H1 (cell line): ENCODE measurements at regions not wholly inside any gene's neighbourhood (a gene's known extent, or its start where the extent isn't known, plus 50 kb on each side); places are given as distances from the start of the nearest gene placed in this dataset.

Experiments used
- CTCF ChIA-PET: fragments of 300-600 bp; sonication (Branson Sonifier 250); formaldehyde crosslinking; loops from one replicate; lab custom pipeline; 2021; ENCODE audit not compliant: partially characterized antibody; lab: Charles Lee
- POLR2A ChIA-PET: fragments of 300-600 bp; sonication (Branson Sonifier 250); formaldehyde crosslinking; loops from one replicate; lab custom pipeline; 2021; ENCODE audit warnings: inconsistent platforms; ENCODE audit not compliant: partially characterized antibody; lab: Charles Lee
- DNase-seq, 2 experiments: peaks; one replicate each; pipeline versions ENCODE4 v3.0.0 to v3.0.0-alpha.2; 2010 to 2022; ENCODE audit warnings: low spot score in 2 of 2, low read depth in 1 of 2, mixed read lengths in 1 of 2
- FAIRE-seq: peaks from 2 replicates; lab custom pipeline; 2011; peaks lifted over from hg19 to GRCh38; lab: Jason Lieb, UNC
- H2AFZ ChIP-seq: 2 replicates; pipeline ENCODE4 v1.8.1; 2012; ENCODE audit warnings: low read length, inconsistent platforms
- H2AK5ac ChIP-seq: 2 replicates; pipeline ENCODE4 v1.6.1; 2013; ENCODE audit warnings: low read depth, low read length
- H2BK120ac ChIP-seq: replicated peaks from 2 replicates; pipeline ENCODE3; 2013; ENCODE audit warnings: low read depth, low read length, inconsistent platforms
- H2BK12ac ChIP-seq: 2 replicates; pipeline ENCODE4 v1.6.1; 2013; ENCODE audit warnings: low read depth, low read length
- H2BK15ac ChIP-seq: 2 replicates; pipeline ENCODE4 v1.6.1; 2013; ENCODE audit warnings: low read length
- H2BK20ac ChIP-seq: 2 replicates; pipeline ENCODE4 v1.6.1; 2013; ENCODE audit warnings: low read length
- H2BK5ac ChIP-seq: 2 replicates; pipeline ENCODE4 v1.6.1; 2013; ENCODE audit warnings: low read depth, low read length
- H3K14ac ChIP-seq: 2 replicates; pipeline ENCODE4 v1.6.1; 2013; ENCODE audit warnings: inconsistent platforms; ENCODE audit not compliant: insufficient read length
- H3K18ac ChIP-seq: 2 replicates; pipeline ENCODE4 v1.6.1; 2013; ENCODE audit warnings: low read length; ENCODE audit errors: extremely low read depth
- H3K23ac ChIP-seq: 2 replicates; pipeline ENCODE4 v1.6.1; 2013; ENCODE audit warnings: inconsistent platforms; ENCODE audit not compliant: insufficient read length
- H3K23me2 ChIP-seq: 2 replicates; pipeline ENCODE4 v1.6.1; 2013; ENCODE audit warnings: low read depth, low read length
- H3K27ac ChIP-seq: 2 replicates; pipeline ENCODE4 v1.6.1; 2011; ENCODE audit warnings: low read depth, low read length, inconsistent platforms
- H3K27me3 ChIP-seq, 4 experiments: replicated peaks in 1 of 4; 1 replicate in 1 of 4; 2 replicates in 3 of 4; pipeline versions ENCODE4 v1.6.1 to v1.8.1; 2011 to 2013; ENCODE audit warnings: low read length in 3 of 4, mild to moderate bottlenecking in 3 of 4, inconsistent platforms in 2 of 4, mixed read lengths in 2 of 4, moderate library complexity in 1 of 4; ENCODE audit not compliant: control insufficient read depth in 3 of 4, insufficient read depth in 3 of 4; ENCODE audit errors: extremely low read depth in 1 of 4
- H3K36me3 ChIP-seq, 4 experiments: 2 replicates each; pipeline versions ENCODE4 v1.6.1 to v1.8.1; 2011 to 2013; ENCODE audit warnings: mild to moderate bottlenecking in 4 of 4, low read length in 3 of 4, moderate library complexity in 2 of 4, control low read depth in 1 of 4, inconsistent platforms in 1 of 4; ENCODE audit not compliant: insufficient read depth in 4 of 4, control insufficient read depth in 2 of 4
- H3K4ac ChIP-seq: replicated peaks from 2 replicates; pipeline ENCODE3; 2013; ENCODE audit warnings: low read length, low read depth, mixed read lengths, inconsistent platforms; ENCODE audit not compliant: insufficient read length
- H3K4me1 ChIP-seq, 4 experiments: replicated peaks in 1 of 4; 1 replicate in 1 of 4; 2 replicates in 3 of 4; pipeline versions ENCODE4 v1.6.1 to v1.8.1; 2011 to 2013; ENCODE audit warnings: low read length in 3 of 4, inconsistent platforms in 2 of 4, mixed read lengths in 1 of 4; ENCODE audit not compliant: insufficient read depth in 4 of 4, control insufficient read depth in 3 of 4
- H3K4me2 ChIP-seq, 2 experiments: 2 replicates each; pipeline versions ENCODE4 v1.6.1 to v1.8.1; 2011 to 2013; ENCODE audit warnings: low read depth in 2 of 2, low read length in 2 of 2, control low read depth in 1 of 2, inconsistent platforms in 1 of 2, mild to moderate bottlenecking in 1 of 2; ENCODE audit not compliant: insufficient read depth in 1 of 2
- H3K4me3 ChIP-seq, 4 experiments: fragments of 200-600, 300-600 bp in 1 of 4; sonication (generic), shearing (Covaris generic), sonication (Bioruptor Twin) in 1 of 4; 2 replicates each; pipeline versions ENCODE4 v1.5.1 to v1.8.1; 2011 to 2016; ENCODE audit warnings: low read length in 4 of 4, low read depth in 3 of 4, control low read depth in 2 of 4, inconsistent platforms in 2 of 4, mild to moderate bottlenecking in 2 of 4, mixed read lengths in 1 of 4, moderate library complexity in 1 of 4; ENCODE audit not compliant: insufficient read depth in 2 of 4; ENCODE audit errors: extremely low read depth in 1 of 4
- H3K56ac ChIP-seq: replicated peaks from 2 replicates; pipeline ENCODE3; 2013; ENCODE audit warnings: low read depth, mild to moderate bottlenecking, mixed read lengths, low read length, inconsistent platforms; ENCODE audit not compliant: insufficient read length
- H3K79me1 ChIP-seq: 2 replicates; pipeline ENCODE4 v1.6.1; 2013; ENCODE audit warnings: low read depth, low read length, control low read depth
- H3K79me2 ChIP-seq, 2 experiments: 2 replicates each; pipeline versions ENCODE4 v1.6.1 to v1.8.1; 2012 to 2013; ENCODE audit warnings: low read length in 2 of 2, mild to moderate bottlenecking in 2 of 2, inconsistent platforms in 1 of 2; ENCODE audit not compliant: insufficient read depth in 2 of 2, control insufficient read depth in 1 of 2
- H3K9ac ChIP-seq, 4 experiments: replicated peaks in 1 of 4; 1 replicate in 1 of 4; 2 replicates in 3 of 4; pipeline versions ENCODE4 v1.6.1 to v1.8.1; 2011 to 2013; ENCODE audit warnings: low read depth in 3 of 4, low read length in 3 of 4, control low read depth in 2 of 4, mild to moderate bottlenecking in 2 of 4, moderate library complexity in 2 of 4, inconsistent platforms in 1 of 4; ENCODE audit errors: extremely low read depth in 1 of 4
- H3K9me3 ChIP-seq, 2 experiments: 2 replicates each; pipeline versions ENCODE4 v1.6.1 to v1.8.1; 2012 to 2013; ENCODE audit warnings: mild to moderate bottlenecking in 2 of 2, moderate library complexity in 2 of 2, control low read depth in 1 of 2, inconsistent platforms in 1 of 2, low read depth in 1 of 2, low read length in 1 of 2, mixed read lengths in 1 of 2; ENCODE audit not compliant: insufficient read depth in 2 of 2
- H4K20me1 ChIP-seq, 2 experiments: replicated peaks in 1 of 2; 2 replicates each; pipeline versions ENCODE3 to v1.8.1; 2011 to 2013; ENCODE audit warnings: inconsistent platforms in 2 of 2, low read length in 2 of 2, mild to moderate bottlenecking in 1 of 2; ENCODE audit not compliant: insufficient read depth in 2 of 2, control insufficient read depth in 1 of 2
- H4K5ac ChIP-seq: 2 replicates; pipeline ENCODE4 v1.6.1; 2013; ENCODE audit warnings: low read length, low read depth, mixed read lengths, inconsistent platforms; ENCODE audit not compliant: insufficient read length
- H4K8ac ChIP-seq: 2 replicates; pipeline ENCODE4 v1.8.0; 2013; ENCODE audit warnings: mild to moderate bottlenecking, moderate library complexity, low read length, inconsistent platforms; ENCODE audit not compliant: insufficient read depth; ENCODE audit errors: extremely low read depth
- H4K91ac ChIP-seq: replicated peaks from 2 replicates; pipeline ENCODE3; 2013; ENCODE audit warnings: low read length, mixed read lengths, inconsistent platforms; ENCODE audit not compliant: insufficient read length
- CHD1 ChIP-seq: IDR thresholded peaks from 2 replicates; pipeline ENCODE4 v1.6.1; 2012; ENCODE audit warnings: low read depth, low read length, improper control_type of control experiment
- HDAC2 ChIP-seq, 2 experiments: fragments of 300-600 bp in 1 of 2; sonication (generic) in 1 of 2; IDR thresholded peaks; 2 replicates each; pipeline ENCODE4 v1.6.1; 2011 to 2012; ENCODE audit warnings: low read depth in 2 of 2, low read length in 2 of 2, mild to moderate bottlenecking in 2 of 2, moderate library complexity in 2 of 2, borderline replicate concordance in 1 of 2, inconsistent platforms in 1 of 2
- JUN ChIP-seq: IDR thresholded peaks from 2 replicates; pipeline ENCODE4 v1.6.1; 2011; ENCODE audit warnings: low read depth, mild to moderate bottlenecking, improper control_type of control experiment, low read length
- MAX ChIP-seq: IDR thresholded peaks from 2 replicates; pipeline ENCODE4 v1.6.1; 2012; ENCODE audit warnings: inconsistent platforms
- NRF1 ChIP-seq: IDR thresholded peaks from 2 replicates; pipeline ENCODE4 v1.6.1; 2011; ENCODE audit warnings: mild to moderate bottlenecking, low read depth, low read length, improper control_type of control experiment
- TCF12 ChIP-seq: IDR thresholded peaks from 2 replicates; pipeline ENCODE4 v1.6.1; 2011; ENCODE audit warnings: low read depth, mild to moderate bottlenecking, low read length
- whole genome bisulfite sequencing, 2 experiments: shearing (Covaris generic) in 1 of 2; methylation state at CpG; one replicate each; pipeline versions ENCODE4 v1.1.6 to v1.1.7; 2013 to 2015; ENCODE audit warnings: low lambda C conversion rate in 2 of 2, mixed read lengths in 2 of 2, inconsistent platforms in 1 of 2, low coverage in 1 of 2, missing lambda C conversion rate in 1 of 2; ENCODE audit not compliant: insufficient replicate concordance in 2 of 2, insufficient coverage in 1 of 2, insufficient read length in 1 of 2; ENCODE audit errors: extremely low coverage in 1 of 2, missing lambda C conversion rate in 1 of 2; 5-methylcytosine and 5-hydroxymethylcytosine counted together
- TF ChIP-seq, protein P1 (sequence below): IDR thresholded peaks from 2 replicates; pipeline ENCODE4 v1.6.1; 2011; ENCODE audit warnings: low read length, improper control_type of control experiment
- TF ChIP-seq, protein P2 (sequence below): IDR thresholded peaks from 2 replicates; pipeline ENCODE4 v1.6.1; 2012; ENCODE audit warnings: inconsistent platforms

- Histone ChIP-seq H3K23me2 (no peaks in the 10 kb centered on the region), H3K18ac (no peak overlapping the region), H3K4me3 (no peak overlapping the region), H3K4ac (no peak overlapping the region), H3K9ac (no peak overlapping the region), H3K23ac (no peak overlapping the region), H3K79me1 (no peaks in the 10 kb centered on the region)
- DNase-seq: no peak
- TF ChIP-seq, protein P1, sequence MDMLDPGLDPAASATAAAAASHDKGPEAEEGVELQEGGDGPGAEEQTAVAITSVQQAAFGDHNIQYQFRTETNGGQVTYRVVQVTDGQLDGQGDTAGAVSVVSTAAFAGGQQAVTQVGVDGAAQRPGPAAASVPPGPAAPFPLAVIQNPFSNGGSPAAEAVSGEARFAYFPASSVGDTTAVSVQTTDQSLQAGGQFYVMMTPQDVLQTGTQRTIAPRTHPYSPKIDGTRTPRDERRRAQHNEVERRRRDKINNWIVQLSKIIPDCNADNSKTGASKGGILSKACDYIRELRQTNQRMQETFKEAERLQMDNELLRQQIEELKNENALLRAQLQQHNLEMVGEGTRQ: 0 out of 2 replicates have a peak, but pooled peaks have one; percentile 6
- TF ChIP-seq MAX (no peak), HDAC2 (IDR thresholded peaks at IDR 0.05; ENCODE audit: borderline replicate concordance in 1 of 2, low read depth in 2 of 2, low read length in 2 of 2) (no peak), JUN (no peak), TCF12 (no peak), NRF1 (no peak), CHD1 (no peak)
- TF ChIP-seq, protein P2, sequence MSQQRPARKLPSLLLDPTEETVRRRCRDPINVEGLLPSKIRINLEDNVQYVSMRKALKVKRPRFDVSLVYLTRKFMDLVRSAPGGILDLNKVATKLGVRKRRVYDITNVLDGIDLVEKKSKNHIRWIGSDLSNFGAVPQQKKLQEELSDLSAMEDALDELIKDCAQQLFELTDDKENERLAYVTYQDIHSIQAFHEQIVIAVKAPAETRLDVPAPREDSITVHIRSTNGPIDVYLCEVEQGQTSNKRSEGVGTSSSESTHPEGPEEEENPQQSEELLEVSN: peak; percentile 93
- TF ChIP-seq, all 59 proteins: peak for 2
- Histone ChIP-seq H3K56ac (no peak overlapping the region), H2AK5ac (no peak overlapping the region), H4K5ac (no peak overlapping the region), H2BK15ac (no peak overlapping the region), H3K27me3 (peaks cover 0 to 9% (median 7%) of the 10 kb centered on the region in 4 experiments; a peak in 5 of 7 replicates), H3K27ac (no peak overlapping the region), H3K79me2 (no peaks in the 10 kb centered on the region), H2BK12ac (no peak overlapping the region), H4K8ac (no peak overlapping the region), H4K20me1 (no peaks in the 10 kb centered on the region), H2AFZ (no peak overlapping the region), H3K9me3 (no peaks in the 10 kb centered on the region), H2BK120ac (no peak overlapping the region), H2BK5ac (no peak overlapping the region), H2BK20ac (no peak overlapping the region), H3K14ac (no peak overlapping the region), H4K91ac (no peak overlapping the region), H3K36me3 (no peaks in the 10 kb centered on the region), H3K4me2 (no peak overlapping the region), H3K4me1 (peaks cover 5 to 10% (median 7%) of the 10 kb centered on the region in 4 experiments)
- ChIA-PET CTCF (no interaction called here), POLR2A (no interaction called here)
- WGBS, 2 experiments: 97% methylated on average over 7 of the region's 8 CpGs; no CpG with 5 or more reads in 1 of the 2 experiments
- FAIRE-seq: no peak
Observed at GRCh38 chr20:56730003-56730402, 100.9 kb downstream of the TFAP2C start.
